ENCODE measurements at regions not wholly inside any gene's neighbourhood (a gene's known extent, or its start where the extent isn't known, plus 50 kb on each side); places are given as distances from the start of the nearest gene placed in this dataset.

DNA sequence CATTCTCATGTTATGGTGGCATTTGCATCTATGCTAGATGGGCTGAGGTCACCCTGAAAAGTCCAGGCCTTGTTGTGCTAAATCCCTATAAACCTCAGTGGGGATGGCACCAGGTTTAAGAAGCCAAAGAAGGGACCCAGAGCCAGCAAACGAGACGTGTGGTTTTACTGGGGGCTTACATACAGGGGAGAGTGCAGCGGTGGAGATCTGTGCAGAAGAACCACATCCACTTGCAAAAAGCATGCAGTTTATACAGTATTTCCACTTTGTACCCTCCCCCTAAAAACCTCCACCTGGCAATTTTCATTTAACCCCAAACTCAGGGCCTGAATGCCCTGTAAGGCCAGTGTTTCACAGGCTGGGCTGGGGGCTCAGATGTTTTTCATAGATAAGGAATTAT lies 134.9 kb upstream of the GATB start:
- TF ChIP-seq, protein P1, sequence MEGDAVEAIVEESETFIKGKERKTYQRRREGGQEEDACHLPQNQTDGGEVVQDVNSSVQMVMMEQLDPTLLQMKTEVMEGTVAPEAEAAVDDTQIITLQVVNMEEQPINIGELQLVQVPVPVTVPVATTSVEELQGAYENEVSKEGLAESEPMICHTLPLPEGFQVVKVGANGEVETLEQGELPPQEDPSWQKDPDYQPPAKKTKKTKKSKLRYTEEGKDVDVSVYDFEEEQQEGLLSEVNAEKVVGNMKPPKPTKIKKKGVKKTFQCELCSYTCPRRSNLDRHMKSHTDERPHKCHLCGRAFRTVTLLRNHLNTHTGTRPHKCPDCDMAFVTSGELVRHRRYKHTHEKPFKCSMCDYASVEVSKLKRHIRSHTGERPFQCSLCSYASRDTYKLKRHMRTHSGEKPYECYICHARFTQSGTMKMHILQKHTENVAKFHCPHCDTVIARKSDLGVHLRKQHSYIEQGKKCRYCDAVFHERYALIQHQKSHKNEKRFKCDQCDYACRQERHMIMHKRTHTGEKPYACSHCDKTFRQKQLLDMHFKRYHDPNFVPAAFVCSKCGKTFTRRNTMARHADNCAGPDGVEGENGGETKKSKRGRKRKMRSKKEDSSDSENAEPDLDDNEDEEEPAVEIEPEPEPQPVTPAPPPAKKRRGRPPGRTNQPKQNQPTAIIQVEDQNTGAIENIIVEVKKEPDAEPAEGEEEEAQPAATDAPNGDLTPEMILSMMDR (IDR thresholded peaks at IDR 0.05; ENCODE audit: low read depth, low read length): no peak
- H3K4me3 ChIP-seq (ENCODE audit: low read depth, low read length): no peak overlapping the region

DNA sequence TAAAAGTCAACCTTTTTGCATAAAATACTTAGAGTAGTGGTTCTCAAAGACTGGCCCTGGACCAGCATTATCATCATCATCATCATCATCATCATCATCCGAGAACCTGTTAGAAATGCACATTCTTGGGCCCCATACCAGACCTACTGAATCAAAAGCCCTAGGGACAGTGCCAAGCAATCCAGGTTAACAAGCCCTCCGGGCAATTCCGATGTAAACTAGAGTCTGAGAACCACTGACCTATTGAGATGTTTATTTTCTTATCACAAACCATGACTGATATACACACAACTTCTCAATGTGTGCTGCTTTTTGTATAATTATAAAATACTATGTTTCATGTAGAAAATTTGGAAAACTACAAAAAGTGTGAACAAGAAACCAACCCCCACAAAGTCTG lies 133.4 kb upstream of the GATB start:
- H3K4me3 ChIP-seq (ENCODE audit: low read depth, low read length): no peak overlapping the region
- TF ChIP-seq, protein P1 (IDR thresholded peaks at IDR 0.05; ENCODE audit: low read depth, low read length): no peak

GRCh38 chr4:151888367-151888866 lies 127.6 kb upstream of the GATB start:
- TF ChIP-seq, protein P1 (IDR thresholded peaks at IDR 0.05; ENCODE audit: low read depth, low read length): no peak
- H3K4me3 ChIP-seq (ENCODE audit: low read depth, low read length): no peak overlapping the region

DNA sequence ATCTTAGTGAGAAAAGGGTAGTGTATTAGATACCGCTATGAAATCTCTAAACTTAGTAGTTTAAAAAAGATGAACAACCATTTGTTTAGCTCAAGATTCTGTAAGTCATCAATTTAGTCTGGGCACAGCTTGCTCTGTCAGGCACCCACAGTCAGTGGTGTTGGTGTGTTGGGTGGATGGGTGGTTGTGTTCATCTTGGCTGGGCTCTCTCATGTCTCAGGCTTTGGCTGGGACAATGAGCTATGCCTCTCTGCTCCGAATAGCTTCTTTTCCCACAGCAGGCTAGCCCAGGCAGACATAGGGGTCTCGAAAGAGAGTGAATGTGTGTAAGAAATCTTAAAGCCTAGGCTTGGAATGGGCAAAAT lies 127.0 kb upstream of the GATB start:
- H3K4me3 ChIP-seq (ENCODE audit: low read depth, low read length): no peak overlapping the region
- TF ChIP-seq, protein P1 (IDR thresholded peaks at IDR 0.05; ENCODE audit: low read depth, low read length): no peak

- TF ChIP-seq, protein P1 (IDR thresholded peaks at IDR 0.05; ENCODE audit: low read depth, low read length): no peak
- H3K4me3 ChIP-seq (ENCODE audit: low read depth, low read length): no peak overlapping the region
Observed at GRCh38 chr4:151887031-151887815, 126.4 kb upstream of the GATB start.

DNA sequence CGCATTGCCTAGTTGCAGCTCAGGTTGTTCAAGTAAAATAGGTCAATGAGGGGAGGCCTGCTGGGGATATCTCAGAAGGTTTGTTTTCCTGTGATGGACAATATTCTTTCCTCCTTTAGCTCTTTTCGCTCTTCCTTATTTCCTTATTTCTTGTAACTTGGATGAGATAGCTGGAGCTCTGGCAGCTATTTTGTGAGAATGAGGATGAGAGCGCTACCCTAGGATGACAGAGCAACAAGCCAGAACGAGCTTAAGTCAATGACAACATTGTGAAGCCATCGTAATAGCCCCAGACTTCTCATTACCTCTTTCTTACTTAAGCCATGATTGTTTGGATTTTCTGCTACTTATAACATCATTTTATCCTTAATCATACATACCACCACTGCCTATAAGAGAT lies 124.3 kb upstream of the GATB start:
- TF ChIP-seq, protein P1 (IDR thresholded peaks at IDR 0.05; ENCODE audit: low read depth, low read length): no peak
- no peak overlapping the region for H3K4me3 ChIP-seq (ENCODE audit: low read depth, low read length)

GRCh38 chr4:151883747-151884146 lies 122.9 kb upstream of the GATB start:
- TF ChIP-seq, protein P1 (IDR thresholded peaks at IDR 0.05; ENCODE audit: low read depth, low read length): no peak
- no peak overlapping the region for H3K4me3 ChIP-seq (ENCODE audit: low read depth, low read length)
